Dendritic cell treated with granulocyte-macrophage colony-stimulating factor and Interleukin-4, amounts not matched to agents 40 ng/mL and 50 ng/mL, for 4 days (primary cell): ENCODE measurements at regions not wholly inside any gene's neighbourhood (a gene's known extent, or its start where the extent isn't known, plus 50 kb on each side); places are given as distances from the start of the nearest gene placed in this dataset.

Experiments used
- H3K27ac Mint-ChIP-seq: one replicate; pipeline ENCODE4 v1.8.0; 2022; ENCODE audit warnings: mild to moderate bottlenecking, mixed read lengths
- H3K27me3 Mint-ChIP-seq: one replicate; pipeline ENCODE4 v1.8.0; 2022; ENCODE audit warnings: mild to moderate bottlenecking, mixed read lengths
- H3K36me3 Mint-ChIP-seq: one replicate; pipeline ENCODE4 v1.8.0; 2022; ENCODE audit warnings: low read depth, mixed read lengths
- H3K4me1 Mint-ChIP-seq: one replicate; pipeline ENCODE4 v1.8.0; 2022; ENCODE audit warnings: low read depth, mixed read lengths
- H3K4me3 Mint-ChIP-seq: one replicate; pipeline ENCODE4 v1.8.0; 2022; ENCODE audit warnings: mild to moderate bottlenecking, moderate library complexity, mixed read lengths
- H3K9me3 Mint-ChIP-seq: one replicate; pipeline ENCODE4 v1.8.0; 2022; ENCODE audit warnings: mixed read lengths
- intact Hi-C: fragments of 100-400 bp; cut with micrococcal nuclease; formaldehyde crosslinking; loops from one replicate; pipeline ENCODE4 v1.15.0; 2022

DNA sequence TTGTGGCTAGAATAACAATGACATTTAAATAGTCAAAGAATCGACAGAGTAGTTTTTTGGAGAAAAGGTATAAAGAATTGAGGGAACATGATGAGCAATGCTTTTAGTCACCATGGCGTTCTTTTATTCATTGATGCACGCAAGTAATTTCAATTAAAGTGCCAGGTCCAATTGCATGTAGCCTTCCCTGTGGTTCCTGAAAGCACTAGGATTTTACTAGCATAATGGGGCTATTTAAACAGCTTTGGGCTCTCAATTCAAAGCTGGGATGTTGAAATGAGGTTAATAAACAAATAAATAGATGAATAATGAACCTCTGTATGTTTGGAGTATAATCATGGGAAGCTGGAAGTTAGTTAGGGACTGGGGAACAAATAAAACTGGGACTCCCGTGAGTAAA, 121.2 kb upstream of the GAP43 start:
- no peaks in the 10 kb centered on the region for H3K4me1 Mint-ChIP-seq
- H3K27ac Mint-ChIP-seq, result no peak overlapping the region
- no peaks in the 10 kb centered on the region for H3K36me3 Mint-ChIP-seq
- no peak overlapping the region for H3K4me3 Mint-ChIP-seq
- no peaks in the 10 kb centered on the region for H3K27me3 Mint-ChIP-seq
- H3K9me3 Mint-ChIP-seq, result peaks cover 10% of the 10 kb centered on the region
- intact Hi-C loops, result no loop called here

GRCh38 chr3:115503394-115503793, 119.9 kb upstream of the GAP43 start:
- H3K4me1 Mint-ChIP-seq, result no peaks in the 10 kb centered on the region
- H3K27ac Mint-ChIP-seq, result no peak overlapping the region
- H3K9me3 Mint-ChIP-seq, result peaks cover 10% of the 10 kb centered on the region
- no peaks in the 10 kb centered on the region for H3K27me3 Mint-ChIP-seq
- H3K4me3 Mint-ChIP-seq, result no peak overlapping the region
- intact Hi-C loops, result no loop called here
- H3K36me3 Mint-ChIP-seq, result no peaks in the 10 kb centered on the region

GRCh38 chr3:115508562-115508961, 114.7 kb upstream of the GAP43 start:
- Mint-ChIP-seq H3K36me3 (no peaks in the 10 kb centered on the region), H3K9me3 (peaks cover 10% of the 10 kb centered on the region), H3K27me3 (peaks cover 13% of the 10 kb centered on the region), H3K4me3 (no peak overlapping the region), H3K4me1 (peaks cover 15% of the 10 kb centered on the region), H3K27ac (no peak overlapping the region)
- intact Hi-C loops, result no loop called here

- Mint-ChIP-seq H3K27me3 (peaks cover 15% of the 10 kb centered on the region), H3K27ac (no peak overlapping the region), H3K9me3 (no peaks in the 10 kb centered on the region), H3K4me1 (peaks cover 17% of the 10 kb centered on the region), H3K4me3 (peak overlapping the region; percentile 39), H3K36me3 (no peaks in the 10 kb centered on the region)
- intact Hi-C loops, result no loop called here
Measured at GRCh38 chr3:115512565-115513415, 110.5 kb upstream of the GAP43 start.

- H3K4me3 Mint-ChIP-seq, result no peak overlapping the region
- intact Hi-C loops, result no loop called here
- H3K36me3 Mint-ChIP-seq, result no peaks in the 10 kb centered on the region
- no peak overlapping the region for H3K27ac Mint-ChIP-seq
- H3K27me3 Mint-ChIP-seq, result peaks cover 15% of the 10 kb centered on the region
- H3K9me3 Mint-ChIP-seq, result no peaks in the 10 kb centered on the region
- peaks cover 17% of the 10 kb centered on the region for H3K4me1 Mint-ChIP-seq
Measured at GRCh38 chr3:115513416-115513800, 109.9 kb upstream of the GAP43 start.

DNA sequence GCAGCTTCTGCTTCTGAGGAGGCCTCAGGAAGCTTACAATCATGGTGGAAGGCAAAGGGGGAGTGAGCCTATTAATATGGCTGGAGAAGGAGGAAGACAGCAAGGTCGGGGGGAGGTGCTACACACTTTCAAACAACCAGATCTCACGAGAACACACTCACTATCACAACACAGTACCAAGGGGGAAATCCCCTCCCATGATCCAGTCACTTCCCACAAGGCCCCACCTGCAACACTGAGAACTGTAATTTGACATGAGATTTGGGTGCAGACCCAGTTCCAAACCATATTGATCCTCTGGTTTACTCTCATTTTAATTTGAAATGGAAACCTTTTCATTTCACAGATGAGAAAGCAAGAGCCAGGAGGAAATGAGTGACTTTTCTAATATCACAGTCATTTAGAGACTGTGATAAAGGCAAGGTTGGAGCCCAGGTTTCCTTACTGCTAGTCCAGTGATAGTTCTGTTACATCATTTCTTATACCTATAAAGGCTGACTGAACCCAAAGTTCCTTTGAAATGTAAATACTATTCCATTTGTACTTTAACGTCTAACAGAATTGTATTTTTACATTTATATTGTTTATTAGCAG, 105.8 kb upstream of the GAP43 start:
- Mint-ChIP-seq H3K9me3 (no peaks in the 10 kb centered on the region), H3K27ac (no peak overlapping the region), H3K27me3 (peaks cover 5% of the 10 kb centered on the region), H3K36me3 (no peaks in the 10 kb centered on the region), H3K4me1 (peaks cover 18% of the 10 kb centered on the region), H3K4me3 (no peak overlapping the region)
- intact Hi-C loops, result no loop called here

- Mint-ChIP-seq H3K27me3 (peaks cover 2% of the 10 kb centered on the region), H3K27ac (no peak overlapping the region), H3K9me3 (no peaks in the 10 kb centered on the region), H3K36me3 (no peaks in the 10 kb centered on the region), H3K4me1 (peaks cover 11% of the 10 kb centered on the region), H3K4me3 (no peak overlapping the region)
- intact Hi-C loops, result no loop called here
Measured at GRCh38 chr3:115518100-115518852, 105.0 kb upstream of the GAP43 start.

- Mint-ChIP-seq H3K36me3 (no peaks in the 10 kb centered on the region), H3K27me3 (no peaks in the 10 kb centered on the region), H3K4me1 (peaks cover 6% of the 10 kb centered on the region), H3K27ac (no peak overlapping the region), H3K4me3 (no peak overlapping the region), H3K9me3 (no peaks in the 10 kb centered on the region)
- intact Hi-C loops, result no loop called here
Measured at GRCh38 chr3:115520241-115520640, 103.1 kb upstream of the GAP43 start.

GRCh38 chr3:115520651-115521245, 102.6 kb upstream of the GAP43 start:
- H3K36me3 Mint-ChIP-seq, result no peaks in the 10 kb centered on the region
- no peak overlapping the region for H3K4me3 Mint-ChIP-seq
- H3K27ac Mint-ChIP-seq, result no peak overlapping the region
- peaks cover 6% of the 10 kb centered on the region for H3K4me1 Mint-ChIP-seq
- no peaks in the 10 kb centered on the region for H3K27me3 Mint-ChIP-seq
- H3K9me3 Mint-ChIP-seq, result no peaks in the 10 kb centered on the region
- intact Hi-C loops, result no loop called here

DNA sequence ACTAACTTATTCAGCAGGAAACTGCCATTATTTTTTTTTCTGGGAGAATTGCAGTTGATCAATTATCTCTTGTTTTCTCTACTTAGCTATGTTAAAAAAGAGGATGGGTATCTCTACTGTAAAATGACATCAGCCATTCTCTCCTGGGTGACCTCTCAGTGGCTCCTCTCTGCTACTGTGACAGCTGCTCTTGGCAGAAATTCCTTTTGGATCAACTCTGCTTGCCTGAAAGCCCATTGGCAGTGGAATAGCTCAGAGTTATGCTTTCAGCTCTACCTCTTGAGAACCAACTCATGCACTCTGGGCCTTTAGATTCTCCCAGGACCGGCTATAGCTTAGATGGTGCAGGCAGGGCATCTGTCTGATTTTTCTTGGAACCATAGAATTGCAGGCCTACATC, 99.9 kb upstream of the GAP43 start:
- peaks cover 6% of the 10 kb centered on the region for H3K4me1 Mint-ChIP-seq
- intact Hi-C loops, result no loop called here
- H3K9me3 Mint-ChIP-seq, result no peaks in the 10 kb centered on the region
- no peaks in the 10 kb centered on the region for H3K36me3 Mint-ChIP-seq
- H3K27ac Mint-ChIP-seq, result no peak overlapping the region
- no peaks in the 10 kb centered on the region for H3K27me3 Mint-ChIP-seq
- no peak overlapping the region for H3K4me3 Mint-ChIP-seq

GRCh38 chr3:115524549-115524948, 98.8 kb upstream of the GAP43 start:
- H3K27me3 Mint-ChIP-seq, result no peaks in the 10 kb centered on the region
- intact Hi-C loops, result no loop called here
- H3K36me3 Mint-ChIP-seq, result no peaks in the 10 kb centered on the region
- no peak overlapping the region for H3K27ac Mint-ChIP-seq
- peaks cover 6% of the 10 kb centered on the region for H3K4me1 Mint-ChIP-seq
- H3K4me3 Mint-ChIP-seq, result no peak overlapping the region
- peaks cover 2% of the 10 kb centered on the region for H3K9me3 Mint-ChIP-seq

- intact Hi-C loops, result no loop called here
- Mint-ChIP-seq H3K4me3 (no peak overlapping the region), H3K27me3 (no peaks in the 10 kb centered on the region), H3K36me3 (no peaks in the 10 kb centered on the region), H3K9me3 (peaks cover 14% of the 10 kb centered on the region), H3K27ac (no peak overlapping the region), H3K4me1 (peaks cover under 1% of the 10 kb centered on the region)
Measured at GRCh38 chr3:115525731-115526130, 97.6 kb upstream of the GAP43 start.

- Mint-ChIP-seq H3K4me3 (no peak overlapping the region), H3K27me3 (no peaks in the 10 kb centered on the region), H3K9me3 (peaks cover 32% of the 10 kb centered on the region), H3K27ac (no peak overlapping the region), H3K4me1 (no peaks in the 10 kb centered on the region), H3K36me3 (no peaks in the 10 kb centered on the region)
- intact Hi-C loops, result no loop called here
Measured at GRCh38 chr3:115533218-115533617, 90.1 kb upstream of the GAP43 start.

- Mint-ChIP-seq H3K27me3 (no peaks in the 10 kb centered on the region), H3K27ac (no peak overlapping the region), H3K9me3 (peaks cover 18% of the 10 kb centered on the region), H3K4me1 (no peaks in the 10 kb centered on the region), H3K4me3 (no peak overlapping the region), H3K36me3 (no peaks in the 10 kb centered on the region)
- intact Hi-C loops, result no loop called here
Measured at GRCh38 chr3:115536171-115536570, 87.1 kb upstream of the GAP43 start.
